Thyroid gland (tissue), 4 donors: ENCODE measurements at regions not wholly inside any gene's neighbourhood (a gene's known extent, or its start where the extent isn't known, plus 50 kb on each side); places are given as distances from the start of the nearest gene placed in this dataset. TPM values are rescaled to one million over a fixed set of nuclear protein-coding genes. Genes with fewer than 3 reads are reported as not detected.

ENCODE experiments used
- DNase-seq, 2 donors: peaks; one replicate each; pipeline ENCODE4 v3.0.0-alpha.2; 2019
- H3K27ac ChIP-seq, 3 donors: fragments of 200-600 bp; sonication (generic); 1 replicate in 2 of 3; 2 replicates in 1 of 3; pipeline ENCODE4 v1.5.1; 2016 to 2019; ENCODE audit warnings: mild to moderate bottlenecking in 1 of 3, moderate library complexity in 1 of 3
- H3K27me3 ChIP-seq: fragments of 200-600 bp; sonication (generic); one replicate; pipeline ENCODE4 v1.5.1; 2019
- H3K36me3 ChIP-seq, 2 donors: fragments of 200-600 bp; sonication (generic); one replicate each; pipeline ENCODE4 v1.5.1; 2016 to 2019
- H3K4me1 ChIP-seq, 2 donors: fragments of 200-600 bp; sonication (generic); one replicate each; pipeline ENCODE4 v1.5.1; 2017 to 2019
- H3K4me3 ChIP-seq, 3 donors: fragments of 200-600 bp; sonication (generic); replicated peaks in 1 of 3; 1 replicate in 2 of 3; 2 replicates in 1 of 3; pipeline ENCODE4 v1.5.1; 2016; ENCODE audit warnings: mild to moderate bottlenecking in 1 of 3
- H3K9me3 ChIP-seq: fragments of 200-600 bp; sonication (generic); one replicate; pipeline ENCODE4 v1.5.1; 2017
- CTCF ChIP-seq, 6 experiments: fragments of 200-600 bp in 3 of 6; fragments of 450-650 bp in 3 of 6; sonication (generic) in 3 of 6; IDR thresholded peaks; one replicate each; pipeline ENCODE4 v1.5.1; 2016 to 2019; ENCODE audit warnings: antibody characterized with exemption in 6 of 6, mild to moderate bottlenecking in 2 of 6, inconsistent platforms in 1 of 6, moderate library complexity in 1 of 6
- POLR2A ChIP-seq, 2 donors: fragments of 450-650 bp; IDR thresholded peaks; one replicate each; pipeline ENCODE4 v1.6.1; 2017; ENCODE audit warnings: antibody characterized with exemption in 2 of 2, mild to moderate bottlenecking in 2 of 2, moderate library complexity in 1 of 2
- WGBS, 2 donors: methylation state at CpG; one replicate each; pipeline ENCODE4 v1.1.5; 2017; 5-methylcytosine and 5-hydroxymethylcytosine counted together
- intact Hi-C: fragments of 100-400 bp; cut with DNase I; formaldehyde crosslinking; loops from one replicate; pipeline ENCODE4 v1.15.1; 2023
- small RNA-seq: library from RNA; depleted of rRNA; stranded (forward); fragments of <200 nt; gene quantifications from one replicate; pipeline ENCODE3, GENCODE V24; 2016

- Histone ChIP-seq H3K4me3 (no peak overlapping the region), H3K36me3 (no peaks in the 10 kb centered on the region), H3K27me3 (no peaks in the 10 kb centered on the region), H3K4me1 (no peaks in the 10 kb centered on the region), H3K27ac (no peak overlapping the region), H3K9me3 (no peaks in the 10 kb centered on the region)
- TF ChIP-seq CTCF (IDR thresholded peaks at IDR 0.05) = no peak
- TF ChIP-seq POLR2A (IDR thresholded peaks at IDR 0.05) = no peak
- no peak for DNase-seq
- intact Hi-C loops = no loop called here
- WGBS, 2 donors = 88 to 93% methylated on average over 2 of the region's 2 CpGs
These were observed 64.3 kb upstream of the CPNE8 start for GRCh38 chr12:38969706-38970105.

GRCh38 chr12:38961683-38962082 is 56.3 kb upstream of the CPNE8 start:
- H3K4me3 ChIP-seq = no peak overlapping the region
- H3K9me3 ChIP-seq = no peaks in the 10 kb centered on the region
- 90% methylated on average over 5 of the region's 5 CpGs for WGBS, 2 donors
- H3K27ac ChIP-seq = no peak overlapping the region
- no peaks in the 10 kb centered on the region for H3K27me3 ChIP-seq
- no peaks in the 10 kb centered on the region for H3K36me3 ChIP-seq
- intact Hi-C loops = no loop called here
- H3K4me1 ChIP-seq = no peaks in the 10 kb centered on the region
- TF ChIP-seq POLR2A (IDR thresholded peaks at IDR 0.05) = no peak
- DNase-seq = no peak

GRCh38 chr12:38961012-38961411 is 55.6 kb upstream of the CPNE8 start:
- no peaks in the 10 kb centered on the region for H3K27me3 ChIP-seq
- no peak overlapping the region for H3K27ac ChIP-seq
- H3K36me3 ChIP-seq = no peaks in the 10 kb centered on the region
- no peak for TF ChIP-seq POLR2A (IDR thresholded peaks at IDR 0.05)
- TF ChIP-seq CTCF (IDR thresholded peaks at IDR 0.05) = no peak
- no peaks in the 10 kb centered on the region for H3K4me1 ChIP-seq
- WGBS, 2 donors = 47 to 67% methylated on average over 1 of the region's 1 CpG
- H3K4me3 ChIP-seq = no peak overlapping the region
- no peaks in the 10 kb centered on the region for H3K9me3 ChIP-seq
- no peak for DNase-seq
- intact Hi-C loops = no loop called here

- Histone ChIP-seq H3K4me3 (no peak overlapping the region), H3K27ac (no peak overlapping the region), H3K36me3 (no peaks in the 10 kb centered on the region), H3K4me1 (no peaks in the 10 kb centered on the region), H3K9me3 (no peaks in the 10 kb centered on the region), H3K27me3 (no peaks in the 10 kb centered on the region)
- intact Hi-C loops = no loop called here
- DNase-seq = no peak
- no peak for TF ChIP-seq POLR2A (IDR thresholded peaks at IDR 0.05)
- no peak for TF ChIP-seq CTCF (IDR thresholded peaks at IDR 0.05)
These were observed 50.9 kb upstream of the CPNE8 start for GRCh38 chr12:38956337-38956736.

Small RNA genes lying in the stretch of these regions (small RNA-seq; reads per million reads assigned to genes)
- not detected for gene AC084373.1
